Uterus (tissue), 3 donors: ENCODE measurements at regions not wholly inside any gene's neighbourhood (a gene's known extent, or its start where the extent isn't known, plus 50 kb on each side); places are given as distances from the start of the nearest gene placed in this dataset.
"Not testable (repeated sequence)": the region's sequence is repeated elsewhere in the genome, so short reads cannot be mapped to it uniquely, and the experiment has no call there.

Experiments
- DNase-seq, 2 donors: peaks; one replicate each; pipeline ENCODE4 v3.0.0-alpha.2; 2019 to 2020
- H3K27ac ChIP-seq, 2 donors: fragments of 200-600 bp; sonication (generic); 1 replicate in 1 of 2; 2 replicates in 1 of 2; pipeline ENCODE4 v1.5.1; 2016 to 2018
- H3K27me3 ChIP-seq, 2 donors: fragments of 200-600 bp; sonication (generic); one replicate each; pipeline ENCODE4 v1.5.1; 2018 to 2019; ENCODE audit warnings: control low read depth in 1 of 2
- H3K36me3 ChIP-seq, 2 donors: fragments of 200-600 bp; sonication (generic); one replicate each; pipeline ENCODE4 v1.5.1; 2019; ENCODE audit warnings: control low read depth in 1 of 2
- H3K4me1 ChIP-seq, 2 donors: fragments of 200-600 bp; sonication (generic); one replicate each; pipeline ENCODE4 v1.5.1; 2018 to 2019; ENCODE audit warnings: control low read depth in 1 of 2
- H3K4me3 ChIP-seq, 2 donors: fragments of 200-600 bp; sonication (generic); 1 replicate in 1 of 2; 2 replicates in 1 of 2; pipeline ENCODE4 v1.5.1; 2018 to 2019; ENCODE audit warnings: mild to moderate bottlenecking in 1 of 2
- H3K9me3 ChIP-seq, 2 donors: fragments of 200-600 bp; sonication (generic); one replicate each; pipeline ENCODE4 v1.5.1; 2019; ENCODE audit warnings: control low read depth in 1 of 2
- CTCF ChIP-seq, 4 experiments: fragments of 200-600 bp in 2 of 4; fragments of 450-650 bp in 2 of 4; sonication (generic) in 2 of 4; IDR thresholded peaks; one replicate each; pipeline ENCODE4 v1.5.1; 2016 to 2019; ENCODE audit warnings: antibody characterized with exemption in 4 of 4, mild to moderate bottlenecking in 2 of 4, moderate library complexity in 1 of 4
- POLR2A ChIP-seq, 2 donors: fragments of 450-650 bp; IDR thresholded peaks; one replicate each; pipeline ENCODE4 v1.6.1; 2016; ENCODE audit warnings: antibody characterized with exemption in 2 of 2, mild to moderate bottlenecking in 1 of 2, moderate library complexity in 1 of 2
- intact Hi-C: fragments of 100-400 bp; cut with DNase I; formaldehyde crosslinking; loops from one replicate; pipeline ENCODE4 v1.15.1; 2023; ENCODE audit warnings: low total_unique reads
- donor health status: DM: yes; HTN: yes; CAD: no.

- no peak overlapping the region for H3K4me3 ChIP-seq
- no peak for TF ChIP-seq POLR2A (IDR thresholded peaks at IDR 0.05)
- no peak for TF ChIP-seq CTCF (IDR thresholded peaks at IDR 0.05)
- H3K36me3 ChIP-seq: peaks cover 0 to 1% of the 10 kb centered on the region in 2 donors
- intact Hi-C loops: no loop called here
- no peak for DNase-seq
- no peaks in the 10 kb centered on the region for H3K4me1 ChIP-seq
- no peak overlapping the region for H3K27ac ChIP-seq
- H3K27me3 ChIP-seq: no peaks in the 10 kb centered on the region
- H3K9me3 ChIP-seq: no peaks in the 10 kb centered on the region
These were observed 448.2 kb upstream of the ADGRB3 start for GRCh38 chr6:68186870-68187269.

GRCh38 chr6:68182386-68182785 is 452.7 kb upstream of the ADGRB3 start:
- no peak for TF ChIP-seq CTCF (IDR thresholded peaks at IDR 0.05)
- no peak for TF ChIP-seq POLR2A (IDR thresholded peaks at IDR 0.05)
- no peak for DNase-seq
- H3K9me3 ChIP-seq: no peaks in the 10 kb centered on the region
- intact Hi-C loops: no loop called here
- H3K27ac ChIP-seq: no peak overlapping the region
- H3K27me3 ChIP-seq: no peaks in the 10 kb centered on the region
- H3K36me3 ChIP-seq: no peaks in the 10 kb centered on the region
- H3K4me1 ChIP-seq: no peaks in the 10 kb centered on the region
- H3K4me3 ChIP-seq: no peak overlapping the region

- DNase-seq, H3K9me3 ChIP-seq, intact Hi-C loops, H3K4me1 ChIP-seq, H3K4me3 ChIP-seq, H3K36me3 ChIP-seq, H3K27ac ChIP-seq, H3K27me3 ChIP-seq: not testable (repeated sequence)
These were observed 454.1 kb upstream of the ADGRB3 start for GRCh38 chr6:68181027-68181426.

GRCh38 chr6:68173616-68174015 is 461.5 kb upstream of the ADGRB3 start:
- intact Hi-C loops: no loop called here
- Histone ChIP-seq H3K27me3 (no peaks in the 10 kb centered on the region), H3K36me3 (no peaks in the 10 kb centered on the region), H3K4me3 (no peak overlapping the region), H3K9me3 (no peaks in the 10 kb centered on the region), H3K4me1 (no peaks in the 10 kb centered on the region), H3K27ac (no peak overlapping the region)
- no peak for TF ChIP-seq POLR2A (IDR thresholded peaks at IDR 0.05)
- no peak for TF ChIP-seq CTCF (IDR thresholded peaks at IDR 0.05)
- DNase-seq: no peak

GRCh38 chr6:68169922-68170321 is 465.2 kb upstream of the ADGRB3 start:
- Histone ChIP-seq H3K27ac (no peak overlapping the region), H3K4me1 (no peaks in the 10 kb centered on the region), H3K27me3 (no peaks in the 10 kb centered on the region), H3K36me3 (no peaks in the 10 kb centered on the region), H3K9me3 (no peaks in the 10 kb centered on the region), H3K4me3 (no peak overlapping the region)
- intact Hi-C loops: no loop called here
- TF ChIP-seq POLR2A (IDR thresholded peaks at IDR 0.05) (no peak), CTCF (IDR thresholded peaks at IDR 0.05) (no peak)
- no peak for DNase-seq

- Histone ChIP-seq H3K4me1 (no peaks in the 10 kb centered on the region), H3K27ac (no peak overlapping the region), H3K27me3 (no peaks in the 10 kb centered on the region), H3K36me3 (no peaks in the 10 kb centered on the region), H3K4me3 (no peak overlapping the region), H3K9me3 (no peaks in the 10 kb centered on the region)
- intact Hi-C loops: no loop called here
- no peak for TF ChIP-seq CTCF (IDR thresholded peaks at IDR 0.05)
- no peak for TF ChIP-seq POLR2A (IDR thresholded peaks at IDR 0.05)
- DNase-seq: no peak
These were observed 467.5 kb upstream of the ADGRB3 start for GRCh38 chr6:68167604-68168003.

- H3K27me3 ChIP-seq, H3K4me1 ChIP-seq, H3K27ac ChIP-seq, intact Hi-C loops, DNase-seq, H3K4me3 ChIP-seq, H3K36me3 ChIP-seq, H3K9me3 ChIP-seq: not testable (repeated sequence)
These were observed 474.3 kb upstream of the ADGRB3 start for GRCh38 chr6:68160812-68161211.
